ENCODE measurements at regions not wholly inside any gene's neighbourhood (a gene's known extent, or its start where the extent isn't known, plus 50 kb on each side); places are given as distances from the start of the nearest gene placed in this dataset.
A peak's percentile ranks its signal among the peaks of the same experiment; 100 is the strongest.

- no peaks in the 10 kb centered on the region for H3K36me3 ChIP-seq (ENCODE audit: low read depth)
- H2AFZ ChIP-seq, result no peak overlapping the region
- peaks cover 16% of the 10 kb centered on the region for H3K27me3 ChIP-seq (replicated peaks; ENCODE audit: insufficient read depth)
- no peaks in the 10 kb centered on the region for H3F3A ChIP-seq (ENCODE audit: insufficient read depth)
- H3K9ac ChIP-seq, result no peak overlapping the region
- no peak for TF ChIP-seq EZH2phosphoT487 (IDR thresholded peaks at IDR 0.05; ENCODE audit: insufficient read depth, low read depth)
- TF ChIP-seq EZH2 (IDR thresholded peaks at IDR 0.05; ENCODE audit: insufficient read depth, poor library complexity, severe bottlenecking), result no peak
- no peaks in the 10 kb centered on the region for H3K9me3 ChIP-seq (ENCODE audit: low read depth)
- no peaks in the 10 kb centered on the region for H4K20me1 ChIP-seq (ENCODE audit: insufficient read depth)
- in situ Hi-C loops (cut with MboI), result no loop called here
- H3K4me3 ChIP-seq, result no peak overlapping the region
- no peaks in the 10 kb centered on the region for H3K9me2 ChIP-seq (ENCODE audit: insufficient read depth)
- H3K79me2 ChIP-seq (ENCODE audit: insufficient read depth), result no peaks in the 10 kb centered on the region
- H3K27ac ChIP-seq, result no peak overlapping the region
- DNase-seq, result peak; percentile 29
- no peaks in the 10 kb centered on the region for H3K4me1 ChIP-seq (ENCODE audit: insufficient read depth)
- WGBS, 2 experiments (ENCODE audit: low coverage in 1 of 2, low lambda C conversion rate in 2 of 2, missing lambda C conversion rate in 2 of 2), result 42 to 44% methylated on average over 7 of the region's 7 CpGs
- no peak overlapping the region for H3K4me2 ChIP-seq (ENCODE audit: unreplicated experiment)
These were observed 96.7 kb upstream of the SIX3 start for GRCh38 chr2:44844651-44845270.

- in situ Hi-C loops (cut with MboI), result no loop called here
- Histone ChIP-seq H3K9ac (no peak overlapping the region), H3K36me3 (ENCODE audit: low read depth) (no peaks in the 10 kb centered on the region), H3K79me2 (ENCODE audit: insufficient read depth) (no peaks in the 10 kb centered on the region), H3K27ac (no peak overlapping the region), H3K4me1 (ENCODE audit: insufficient read depth) (no peaks in the 10 kb centered on the region), H3K27me3 (replicated peaks; ENCODE audit: insufficient read depth) (peaks cover 19% of the 10 kb centered on the region; the same call in 1 of the 2 replicates), H3K9me2 (ENCODE audit: insufficient read depth) (no peaks in the 10 kb centered on the region), H3K4me3 (no peak overlapping the region), H3F3A (ENCODE audit: insufficient read depth) (no peaks in the 10 kb centered on the region), H2AFZ (no peak overlapping the region), H3K4me2 (ENCODE audit: unreplicated experiment) (no peak overlapping the region), H3K9me3 (ENCODE audit: low read depth) (no peaks in the 10 kb centered on the region), H4K20me1 (ENCODE audit: insufficient read depth) (no peaks in the 10 kb centered on the region)
- 76 to 81% methylated on average over 1 of the region's 1 CpG for WGBS, 2 experiments (ENCODE audit: low coverage in 1 of 2, low lambda C conversion rate in 2 of 2, missing lambda C conversion rate in 2 of 2)
- no peak for DNase-seq
- no peak for TF ChIP-seq EZH2 (IDR thresholded peaks at IDR 0.05; ENCODE audit: insufficient read depth, poor library complexity, severe bottlenecking)
- no peak for TF ChIP-seq EZH2phosphoT487 (IDR thresholded peaks at IDR 0.05; ENCODE audit: insufficient read depth, low read depth)
These were observed 93.5 kb upstream of the SIX3 start for GRCh38 chr2:44848026-44848425.

GRCh38 chr2:44850016-44850415, 91.5 kb upstream of the SIX3 start:
- DNase-seq, result no peak
- no peaks in the 10 kb centered on the region for H3K36me3 ChIP-seq (ENCODE audit: low read depth)
- 0 out of 2 replicates have a peak, but pooled peaks cover 3% of the 10 kb centered on the region for H3K9me2 ChIP-seq (ENCODE audit: insufficient read depth)
- no peak overlapping the region for H3K27ac ChIP-seq
- in situ Hi-C loops (cut with MboI), result no loop called here
- no peaks in the 10 kb centered on the region for H3F3A ChIP-seq (ENCODE audit: insufficient read depth)
- no peak for TF ChIP-seq EZH2phosphoT487 (IDR thresholded peaks at IDR 0.05; ENCODE audit: insufficient read depth, low read depth)
- TF ChIP-seq EZH2 (IDR thresholded peaks at IDR 0.05; ENCODE audit: insufficient read depth, poor library complexity, severe bottlenecking), result no peak
- H3K4me3 ChIP-seq, result no peak overlapping the region
- 12 to 14% methylated on average over 1 of the region's 1 CpG for WGBS, 2 experiments (ENCODE audit: low coverage in 1 of 2, low lambda C conversion rate in 2 of 2, missing lambda C conversion rate in 2 of 2)
- H4K20me1 ChIP-seq (ENCODE audit: insufficient read depth), result no peaks in the 10 kb centered on the region
- H3K79me2 ChIP-seq (ENCODE audit: insufficient read depth), result no peaks in the 10 kb centered on the region
- no peak overlapping the region for H2AFZ ChIP-seq
- no peaks in the 10 kb centered on the region for H3K4me1 ChIP-seq (ENCODE audit: insufficient read depth)
- H3K9me3 ChIP-seq (ENCODE audit: low read depth), result no peaks in the 10 kb centered on the region
- H3K9ac ChIP-seq, result no peak overlapping the region
- no peak overlapping the region for H3K4me2 ChIP-seq (ENCODE audit: unreplicated experiment)
- peaks cover 19% of the 10 kb centered on the region; the same call in 1 of the 2 replicates for H3K27me3 ChIP-seq (replicated peaks; ENCODE audit: insufficient read depth)

GRCh38 chr2:44851518-44851917, 90.0 kb upstream of the SIX3 start:
- Histone ChIP-seq H3K36me3 (ENCODE audit: low read depth) (no peaks in the 10 kb centered on the region), H3K9me3 (ENCODE audit: low read depth) (no peaks in the 10 kb centered on the region), H3F3A (ENCODE audit: insufficient read depth) (no peaks in the 10 kb centered on the region), H3K4me3 (no peak overlapping the region), H3K27me3 (replicated peaks; ENCODE audit: insufficient read depth) (peaks cover 19% of the 10 kb centered on the region; the same call in 1 of the 2 replicates), H3K27ac (no peak overlapping the region), H3K79me2 (ENCODE audit: insufficient read depth) (no peaks in the 10 kb centered on the region), H4K20me1 (ENCODE audit: insufficient read depth) (no peaks in the 10 kb centered on the region), H3K9ac (no peak overlapping the region), H3K9me2 (ENCODE audit: insufficient read depth) (0 out of 2 replicates have a peak, but pooled peaks cover 3% of the 10 kb centered on the region), H3K4me2 (ENCODE audit: unreplicated experiment) (no peak overlapping the region), H2AFZ (no peak overlapping the region), H3K4me1 (ENCODE audit: insufficient read depth) (no peaks in the 10 kb centered on the region)
- no peak for TF ChIP-seq EZH2phosphoT487 (IDR thresholded peaks at IDR 0.05; ENCODE audit: insufficient read depth, low read depth)
- no peak for TF ChIP-seq EZH2 (IDR thresholded peaks at IDR 0.05; ENCODE audit: insufficient read depth, poor library complexity, severe bottlenecking)
- in situ Hi-C loops (cut with MboI), result no loop called here
- no peak for DNase-seq

Data from GM23248 (cell line).